ENCODE measurements at regions not wholly inside any gene's neighbourhood (a gene's known extent, or its start where the extent isn't known, plus 50 kb on each side); places are given as distances from the start of the nearest gene placed in this dataset.

- H3K4me1 ChIP-seq, result no peaks in the 10 kb centered on the region
- H3K36me3 ChIP-seq, result no peaks in the 10 kb centered on the region
- TF ChIP-seq, protein P1, sequence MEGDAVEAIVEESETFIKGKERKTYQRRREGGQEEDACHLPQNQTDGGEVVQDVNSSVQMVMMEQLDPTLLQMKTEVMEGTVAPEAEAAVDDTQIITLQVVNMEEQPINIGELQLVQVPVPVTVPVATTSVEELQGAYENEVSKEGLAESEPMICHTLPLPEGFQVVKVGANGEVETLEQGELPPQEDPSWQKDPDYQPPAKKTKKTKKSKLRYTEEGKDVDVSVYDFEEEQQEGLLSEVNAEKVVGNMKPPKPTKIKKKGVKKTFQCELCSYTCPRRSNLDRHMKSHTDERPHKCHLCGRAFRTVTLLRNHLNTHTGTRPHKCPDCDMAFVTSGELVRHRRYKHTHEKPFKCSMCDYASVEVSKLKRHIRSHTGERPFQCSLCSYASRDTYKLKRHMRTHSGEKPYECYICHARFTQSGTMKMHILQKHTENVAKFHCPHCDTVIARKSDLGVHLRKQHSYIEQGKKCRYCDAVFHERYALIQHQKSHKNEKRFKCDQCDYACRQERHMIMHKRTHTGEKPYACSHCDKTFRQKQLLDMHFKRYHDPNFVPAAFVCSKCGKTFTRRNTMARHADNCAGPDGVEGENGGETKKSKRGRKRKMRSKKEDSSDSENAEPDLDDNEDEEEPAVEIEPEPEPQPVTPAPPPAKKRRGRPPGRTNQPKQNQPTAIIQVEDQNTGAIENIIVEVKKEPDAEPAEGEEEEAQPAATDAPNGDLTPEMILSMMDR (IDR thresholded peaks at IDR 0.05), result no peak
- no peaks in the 10 kb centered on the region for H3K9me3 ChIP-seq
- ATAC-seq (no peak), DNase-seq (no peak)
- intact Hi-C loops (cut with DNase I), result no loop called here
- no peak overlapping the region for H3K27ac ChIP-seq
- no peaks in the 10 kb centered on the region for H3K27me3 ChIP-seq (ENCODE audit: low read depth)
- no peak overlapping the region for H3K4me3 ChIP-seq
Observed at GRCh38 chr14:38589747-38590350, 334.0 kb upstream of the CLEC14A start.

GRCh38 chr14:38583471-38583870 lies 327.6 kb upstream of the CLEC14A start:
- intact Hi-C loops (cut with DNase I), result no loop called here
- Histone ChIP-seq H3K9me3 (no peaks in the 10 kb centered on the region), H3K4me3 (no peak overlapping the region), H3K4me1 (no peaks in the 10 kb centered on the region), H3K27ac (no peak overlapping the region), H3K36me3 (no peaks in the 10 kb centered on the region), H3K27me3 (ENCODE audit: low read depth) (no peaks in the 10 kb centered on the region)
- TF ChIP-seq, protein P1 (IDR thresholded peaks at IDR 0.05), result no peak
- DNase-seq, result no peak
- no peak for ATAC-seq

DNA sequence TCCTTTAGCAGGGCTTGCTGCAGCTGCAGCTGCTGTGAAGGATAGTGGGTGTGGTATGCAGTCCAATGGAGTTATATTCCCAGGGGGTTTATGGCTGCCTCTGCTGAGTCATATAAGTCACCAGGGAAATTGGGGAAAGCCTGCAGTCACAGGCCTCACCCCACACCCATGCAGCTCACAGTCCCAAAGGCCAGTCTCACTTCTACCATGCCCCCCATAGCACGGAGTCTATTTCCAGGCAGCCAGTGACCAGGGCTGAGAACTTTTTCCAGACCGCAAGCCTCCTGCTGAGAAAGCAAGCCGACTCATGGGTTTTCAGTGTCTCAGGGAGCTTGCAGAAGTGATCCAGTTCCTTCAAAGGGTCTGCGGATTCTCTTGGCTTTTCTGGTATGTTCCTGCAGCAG lies 322.4 kb upstream of the CLEC14A start:
- H3K27ac ChIP-seq, result no peak overlapping the region
- ATAC-seq, result no peak
- H3K4me1 ChIP-seq, result no peaks in the 10 kb centered on the region
- H3K4me3 ChIP-seq, result no peak overlapping the region
- H3K27me3 ChIP-seq (ENCODE audit: low read depth), result no peaks in the 10 kb centered on the region
- H3K9me3 ChIP-seq, result no peaks in the 10 kb centered on the region
- H3K36me3 ChIP-seq, result no peaks in the 10 kb centered on the region
- no peak for DNase-seq
- TF ChIP-seq, protein P1 (IDR thresholded peaks at IDR 0.05), result no peak
- intact Hi-C loops (cut with DNase I), result no loop called here

- Histone ChIP-seq H3K27me3 (ENCODE audit: low read depth) (no peaks in the 10 kb centered on the region), H3K4me1 (no peaks in the 10 kb centered on the region), H3K36me3 (no peaks in the 10 kb centered on the region), H3K4me3 (no peak overlapping the region), H3K27ac (no peak overlapping the region), H3K9me3 (peaks cover 11% of the 10 kb centered on the region)
- TF ChIP-seq, protein P1 (IDR thresholded peaks at IDR 0.05), result no peak
- no peak for DNase-seq
- no peak for ATAC-seq
- intact Hi-C loops (cut with DNase I), result no loop called here
Observed at GRCh38 chr14:38567703-38568102, 311.8 kb upstream of the CLEC14A start.

DNA sequence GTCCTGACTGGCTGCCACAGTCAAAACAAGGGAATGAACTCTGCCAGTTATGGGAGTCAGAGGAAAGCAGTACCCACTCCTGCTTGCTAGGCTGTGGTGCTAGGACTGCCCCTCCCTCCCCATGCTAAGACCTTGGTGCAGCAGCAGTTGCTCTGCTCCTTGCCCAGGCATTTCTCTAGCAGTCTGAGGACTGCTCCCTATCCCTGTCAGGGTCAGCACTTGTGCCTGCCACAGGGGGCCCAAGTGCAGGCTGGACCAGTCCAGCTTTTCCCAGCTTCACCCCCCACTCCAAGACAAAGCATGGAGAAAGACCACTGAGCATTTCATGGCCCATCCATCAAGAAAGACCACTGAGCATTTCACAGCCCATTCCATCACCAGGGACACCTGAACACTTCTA lies 305.8 kb upstream of the CLEC14A start:
- peak in 1 of 2 donors; percentile 17 for ATAC-seq

More for the DNA sequence above, 305.8 kb upstream of the CLEC14A start:
- TF ChIP-seq, protein P1 (IDR thresholded peaks at IDR 0.05), result no peak
- H3K9me3 ChIP-seq, result peaks cover 20% of the 10 kb centered on the region
- no peak for DNase-seq
- no peak overlapping the region for H3K4me3 ChIP-seq
- no peaks in the 10 kb centered on the region for H3K27me3 ChIP-seq (ENCODE audit: low read depth)
- intact Hi-C loops (cut with DNase I), result no loop called here
- no peaks in the 10 kb centered on the region for H3K36me3 ChIP-seq
- no peaks in the 10 kb centered on the region for H3K4me1 ChIP-seq
- H3K27ac ChIP-seq, result no peak overlapping the region
